Stimulated activated CD8-positive, alpha-beta memory T cell treated with anti-CD3 and anti-CD28 coated beads, Interleukin-4, amount 100 ng/mL, for 48 hours (primary cell): ENCODE measurements at regions not wholly inside any gene's neighbourhood (a gene's known extent, or its start where the extent isn't known, plus 50 kb on each side); places are given as distances from the start of the nearest gene placed in this dataset.
"Not testable (repeated sequence)": the region's sequence is repeated elsewhere in the genome, so short reads cannot be mapped to it uniquely, and the experiment has no call there.

Experiments
- DNase-seq: peaks from one replicate; pipeline ENCODE4 v3.0.0-alpha.2; 2020

- DNase-seq, result no peak
These were observed 100.9 kb downstream of the TFAP2C start for GRCh38 chr20:56730003-56730402.

GRCh38 chr20:56730996-56731395, 101.9 kb downstream of the TFAP2C start:
- no peak for DNase-seq

- no peak for DNase-seq
These were observed 102.4 kb downstream of the TFAP2C start for GRCh38 chr20:56731476-56731875.

GRCh38 chr20:56733967-56734366, 104.9 kb downstream of the TFAP2C start:
- no peak for DNase-seq

GRCh38 chr20:56735084-56735642, 106.1 kb downstream of the TFAP2C start:
- DNase-seq, result no peak

GRCh38 chr20:56736285-56736857, 107.3 kb downstream of the TFAP2C start:
- no peak for DNase-seq

- DNase-seq, result not testable (repeated sequence)
These were observed 115.3 kb downstream of the TFAP2C start for GRCh38 chr20:56744325-56744821.

GRCh38 chr20:56748476-56749377, 119.6 kb downstream of the TFAP2C start:
- DNase-seq, result no peak

GRCh38 chr20:56750430-56750829, 121.3 kb downstream of the TFAP2C start:
- DNase-seq, result no peak

GRCh38 chr20:56752274-56752673, 123.2 kb downstream of the TFAP2C start:
- DNase-seq, result no peak

- no peak for DNase-seq
These were observed 126.1 kb downstream of the TFAP2C start for GRCh38 chr20:56755201-56755600.

GRCh38 chr20:56756658-56757057, 127.6 kb downstream of the TFAP2C start:
- not testable (repeated sequence) for DNase-seq

GRCh38 chr20:56758706-56759105, 129.6 kb downstream of the TFAP2C start:
- DNase-seq, result no peak

- no peak for DNase-seq
These were observed 130.7 kb downstream of the TFAP2C start for GRCh38 chr20:56759741-56760278.

GRCh38 chr20:56760610-56761009, 131.5 kb downstream of the TFAP2C start:
- DNase-seq, result no peak

GRCh38 chr20:56761393-56761792, 132.3 kb downstream of the TFAP2C start:
- DNase-seq, result no peak

- no peak for DNase-seq
These were observed 133.3 kb downstream of the TFAP2C start for GRCh38 chr20:56762401-56762800.

GRCh38 chr20:56762829-56763228, 133.7 kb downstream of the TFAP2C start:
- no peak for DNase-seq

- DNase-seq, result no peak
These were observed 135.6 kb downstream of the TFAP2C start for GRCh38 chr20:56764671-56765070.

- DNase-seq, result no peak
These were observed 136.3 kb downstream of the TFAP2C start for GRCh38 chr20:56765172-56766073.

- no peak for DNase-seq
These were observed 137.4 kb downstream of the TFAP2C start for GRCh38 chr20:56766528-56766927.

- DNase-seq, result no peak
These were observed 141.0 kb downstream of the TFAP2C start for GRCh38 chr20:56769921-56770600.
